ENCODE measurements at regions not wholly inside any gene's neighbourhood (a gene's known extent, or its start where the extent isn't known, plus 50 kb on each side); places are given as distances from the start of the nearest gene placed in this dataset.
"Not testable (repeated sequence)": the region's sequence is repeated elsewhere in the genome, so short reads cannot be mapped to it uniquely, and the experiment has no call there.

GRCh38 chr7:16267953-16268820 is 153.2 kb downstream of the CRPPA start:
- TF ChIP-seq CTCF (IDR thresholded peaks at IDR 0.05; ENCODE audit: insufficient read depth, low read depth, low read length, missing control alignments) = no peak
- H3K4me3 ChIP-seq (ENCODE audit: low read length) = no peak overlapping the region
- no peak for DNase-seq (ENCODE audit: low read depth)

- H3K4me3 ChIP-seq (ENCODE audit: low read length) = no peak overlapping the region
- no peak for TF ChIP-seq CTCF (IDR thresholded peaks at IDR 0.05; ENCODE audit: insufficient read depth, low read depth, low read length, missing control alignments)
- no peak for DNase-seq (ENCODE audit: low read depth)
Measured at GRCh38 chr7:16266877-16267276, 154.5 kb downstream of the CRPPA start.

- not testable (repeated sequence) for H3K4me3 ChIP-seq (ENCODE audit: low read length)
Measured at GRCh38 chr7:16266470-16266869, 154.9 kb downstream of the CRPPA start.

GRCh38 chr7:16265863-16266458 is 155.4 kb downstream of the CRPPA start:
- no peak overlapping the region for H3K4me3 ChIP-seq (ENCODE audit: low read length)
- no peak for DNase-seq (ENCODE audit: low read depth)
- no peak for TF ChIP-seq CTCF (IDR thresholded peaks at IDR 0.05; ENCODE audit: insufficient read depth, low read depth, low read length, missing control alignments)

More at GRCh38 chr7:16266470-16266869, 154.9 kb downstream of the CRPPA start:
- DNase-seq (ENCODE audit: low read depth) = not testable (repeated sequence)

- TF ChIP-seq CTCF (IDR thresholded peaks at IDR 0.05; ENCODE audit: insufficient read depth, low read depth, low read length, missing control alignments) = no peak
- no peak for DNase-seq (ENCODE audit: low read depth)
Measured at GRCh38 chr7:16264823-16265804, 156.2 kb downstream of the CRPPA start.

GRCh38 chr7:16264036-16264819 is 157.1 kb downstream of the CRPPA start:
- TF ChIP-seq CTCF (IDR thresholded peaks at IDR 0.05; ENCODE audit: insufficient read depth, low read depth, low read length, missing control alignments) = no peak
- no peak for DNase-seq (ENCODE audit: low read depth)
- no peak overlapping the region for H3K4me3 ChIP-seq (ENCODE audit: low read length)

More at GRCh38 chr7:16264823-16265804, 156.2 kb downstream of the CRPPA start:
- H3K4me3 ChIP-seq (ENCODE audit: low read length) = no peak overlapping the region

GRCh38 chr7:16263377-16263776 is 158.0 kb downstream of the CRPPA start:
- not testable (repeated sequence) for DNase-seq (ENCODE audit: low read depth)

More at GRCh38 chr7:16263377-16263776, 158.0 kb downstream of the CRPPA start:
- not testable (repeated sequence) for H3K4me3 ChIP-seq (ENCODE audit: low read length)
